ENCODE measurements at regions not wholly inside any gene's neighbourhood (a gene's known extent, or its start where the extent isn't known, plus 50 kb on each side); places are given as distances from the start of the nearest gene placed in this dataset.

DNA sequence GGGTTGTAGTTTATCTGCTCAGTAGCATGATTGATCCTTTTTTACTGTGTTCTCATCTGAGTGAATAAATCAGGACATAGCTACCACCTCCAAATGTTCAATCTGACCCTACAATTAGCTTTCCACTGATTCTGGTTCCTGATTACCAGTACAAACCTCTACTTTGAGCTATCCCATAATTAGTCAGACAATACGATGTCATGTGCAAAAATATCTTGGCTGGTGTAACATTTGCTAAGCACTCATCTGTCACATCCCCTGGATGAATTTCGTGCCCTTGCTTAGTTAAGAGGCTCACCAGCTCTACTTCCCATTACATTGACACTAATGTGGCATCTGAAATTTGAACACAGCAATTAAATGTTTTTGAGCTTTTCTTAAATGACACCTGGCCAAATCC, 1101.0 kb upstream of the PCDH7 start:
- TF ChIP-seq NFRKB (IDR thresholded peaks at IDR 0.05), result no peak
- no peak for TF ChIP-seq L3MBTL2 (conservative IDR thresholded peaks at IDR 0.05)
- TF ChIP-seq ARNT (IDR thresholded peaks at IDR 0.05), result no peak

Data from HEK293T (cell line).